LNCaP clone FGC (cell line): ENCODE measurements at regions not wholly inside any gene's neighbourhood (a gene's known extent, or its start where the extent isn't known, plus 50 kb on each side); places are given as distances from the start of the nearest gene placed in this dataset.

Experiments used
- DNase-seq: peaks from one replicate; pipeline ENCODE4 v3.0.0-alpha.2; 2011; ENCODE audit warnings: low read depth
- H3K4me3 ChIP-seq: 2 replicates; pipeline ENCODE4 v1.5.1; 2011; ENCODE audit warnings: mild to moderate bottlenecking, low read depth, low read length, control low read depth
- TF ChIP-seq, protein P1 (sequence below): IDR thresholded peaks from 2 replicates; pipeline ENCODE4 v1.5.1; 2012; ENCODE audit warnings: mild to moderate bottlenecking; ENCODE audit not compliant: control insufficient read depth, insufficient read depth; ENCODE audit errors: extremely low read depth

GRCh38 chr12:127898616-127899015, 368.4 kb upstream of the TMEM132C start:
- TF ChIP-seq, protein P1, sequence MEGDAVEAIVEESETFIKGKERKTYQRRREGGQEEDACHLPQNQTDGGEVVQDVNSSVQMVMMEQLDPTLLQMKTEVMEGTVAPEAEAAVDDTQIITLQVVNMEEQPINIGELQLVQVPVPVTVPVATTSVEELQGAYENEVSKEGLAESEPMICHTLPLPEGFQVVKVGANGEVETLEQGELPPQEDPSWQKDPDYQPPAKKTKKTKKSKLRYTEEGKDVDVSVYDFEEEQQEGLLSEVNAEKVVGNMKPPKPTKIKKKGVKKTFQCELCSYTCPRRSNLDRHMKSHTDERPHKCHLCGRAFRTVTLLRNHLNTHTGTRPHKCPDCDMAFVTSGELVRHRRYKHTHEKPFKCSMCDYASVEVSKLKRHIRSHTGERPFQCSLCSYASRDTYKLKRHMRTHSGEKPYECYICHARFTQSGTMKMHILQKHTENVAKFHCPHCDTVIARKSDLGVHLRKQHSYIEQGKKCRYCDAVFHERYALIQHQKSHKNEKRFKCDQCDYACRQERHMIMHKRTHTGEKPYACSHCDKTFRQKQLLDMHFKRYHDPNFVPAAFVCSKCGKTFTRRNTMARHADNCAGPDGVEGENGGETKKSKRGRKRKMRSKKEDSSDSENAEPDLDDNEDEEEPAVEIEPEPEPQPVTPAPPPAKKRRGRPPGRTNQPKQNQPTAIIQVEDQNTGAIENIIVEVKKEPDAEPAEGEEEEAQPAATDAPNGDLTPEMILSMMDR: no peak
- no peak overlapping the region for H3K4me3 ChIP-seq
- no peak for DNase-seq

- TF ChIP-seq, protein P1: no peak
- H3K4me3 ChIP-seq: no peak overlapping the region
- no peak for DNase-seq
Measured at GRCh38 chr12:127899971-127900370, 367.0 kb upstream of the TMEM132C start.

- no peak for DNase-seq
- TF ChIP-seq, protein P1: no peak
- no peak overlapping the region for H3K4me3 ChIP-seq
Measured at GRCh38 chr12:127900386-127900785, 366.6 kb upstream of the TMEM132C start.

DNA sequence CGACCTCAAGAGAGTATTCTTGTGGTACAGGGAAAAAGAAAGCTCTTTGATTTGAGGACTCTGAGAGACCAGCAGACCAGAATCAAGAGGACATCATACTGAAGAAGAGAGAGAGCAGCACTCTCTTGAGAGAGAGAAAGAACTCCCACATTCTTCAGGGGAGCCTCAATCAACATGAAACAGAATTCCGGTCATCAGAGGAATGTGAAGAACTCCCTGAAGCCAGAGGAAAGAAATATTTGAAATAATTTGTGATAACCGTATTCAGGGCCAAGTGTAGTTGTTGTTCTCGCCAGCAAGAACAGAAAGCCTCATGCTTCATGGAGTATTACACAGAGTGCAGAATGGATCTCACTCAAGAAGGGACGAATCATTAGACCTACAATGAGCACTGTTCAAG, 363.8 kb upstream of the TMEM132C start:
- TF ChIP-seq, protein P1: no peak
- DNase-seq: no peak

GRCh38 chr12:127909041-127909440, 357.9 kb upstream of the TMEM132C start:
- TF ChIP-seq, protein P1: no peak
- DNase-seq: no peak
- no peak overlapping the region for H3K4me3 ChIP-seq

More for the DNA sequence above, 363.8 kb upstream of the TMEM132C start:
- no peak overlapping the region for H3K4me3 ChIP-seq

DNA sequence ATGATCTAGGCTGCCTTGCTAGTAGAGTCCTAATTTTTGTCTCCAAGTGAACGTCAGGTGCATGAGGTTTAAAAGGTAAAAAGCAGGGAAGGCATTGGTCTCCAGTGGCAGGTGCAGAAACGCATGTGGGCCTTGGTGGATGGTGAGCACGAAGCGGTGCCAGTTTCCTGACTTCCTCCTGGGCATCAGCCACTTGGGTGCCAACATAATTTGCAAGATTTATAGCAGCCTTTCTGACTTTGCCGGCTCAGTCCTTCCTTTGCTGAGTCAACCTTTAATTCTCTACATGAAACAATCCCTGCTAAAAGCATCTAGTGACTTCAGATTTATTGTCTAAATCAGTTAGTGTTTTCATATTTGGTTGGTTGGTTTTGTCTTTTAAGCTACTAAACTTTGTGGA, 355.7 kb upstream of the TMEM132C start:
- TF ChIP-seq, protein P1: no peak
- no peak overlapping the region for H3K4me3 ChIP-seq
- no peak for DNase-seq

GRCh38 chr12:127912035-127912665, 354.8 kb upstream of the TMEM132C start:
- H3K4me3 ChIP-seq: no peak overlapping the region
- TF ChIP-seq, protein P1: no peak
- no peak for DNase-seq
